IMR-90 (cell line): ENCODE measurements at regions not wholly inside any gene's neighbourhood (a gene's known extent, or its start where the extent isn't known, plus 50 kb on each side); places are given as distances from the start of the nearest gene placed in this dataset.

ENCODE experiments used
- ATAC-seq: fragments of 200-7000 bp; cut with Tn5 transposase; 2 replicates; pipeline ENCODE4 v1.9.1; 2020; ENCODE audit warnings: low read depth, mild to moderate bottlenecking, moderate library complexity
- BruUV-seq: library from RNA; stranded (reverse); fragments of 400-500 nt; replicated peaks from 2 replicates; lab custom pipeline; 2021; lab: Mats Ljungman, UMichigan
- CTCF ChIA-PET: fragments of 300-600 bp; formaldehyde crosslinking; extraction: SDS; loops from one replicate; lab custom pipeline; 2021; ENCODE audit warnings: antibody characterized with exemption; lab: Yijun Ruan, JAX
- POLR2A ChIA-PET: fragments of 300-600 bp; sonication (Branson Sonifier 250); formaldehyde crosslinking; loops from one replicate; lab custom pipeline; 2022; ENCODE audit warnings: antibody characterized with exemption; ENCODE audit not compliant: unreplicated experiment; lab: Charles Lee
- DNase-seq: peaks from one replicate; pipeline ENCODE4 v3.0.0; 2013
- H2AFZ ChIP-seq: replicated peaks from 2 replicates; pipeline ENCODE3; 2013; ENCODE audit warnings: low read length, mild to moderate bottlenecking; ENCODE audit not compliant: poor library complexity
- H2AK5ac ChIP-seq: 2 replicates; pipeline ENCODE4 v1.6.1; 2013; ENCODE audit warnings: low read depth, low read length, inconsistent platforms
- H2AK9ac ChIP-seq: replicated peaks from 2 replicates; pipeline ENCODE3; 2013; ENCODE audit warnings: mild to moderate bottlenecking, low read depth, low read length, moderate library complexity; ENCODE audit not compliant: poor library complexity
- H2BK120ac ChIP-seq: 2 replicates; pipeline ENCODE4 v1.6.1; 2013; ENCODE audit warnings: low read depth, low read length, inconsistent platforms
- H2BK15ac ChIP-seq: 3 replicates; pipeline ENCODE4 v1.6.1; 2013; ENCODE audit warnings: low read depth, low read length, inconsistent platforms
- H2BK20ac ChIP-seq: 2 replicates; pipeline ENCODE4 v1.6.1; 2013; ENCODE audit warnings: low read depth, mild to moderate bottlenecking, inconsistent platforms, low read length, moderate library complexity
- H2BK5ac ChIP-seq: 2 replicates; pipeline ENCODE4 v1.6.1; 2013; ENCODE audit warnings: mild to moderate bottlenecking, low read depth, low read length, inconsistent platforms; ENCODE audit not compliant: poor library complexity, severe bottlenecking
- H3K14ac ChIP-seq: replicated peaks from 2 replicates; pipeline ENCODE4 v1.6.1; 2013; ENCODE audit warnings: low read depth, low read length, inconsistent platforms
- H3K18ac ChIP-seq: 2 replicates; pipeline ENCODE4 v1.6.1; 2013; ENCODE audit warnings: low read depth, low read length, control low read depth
- H3K23ac ChIP-seq: 2 replicates; pipeline ENCODE4 v1.6.1; 2013; ENCODE audit warnings: low read depth, low read length, inconsistent platforms
- H3K27ac ChIP-seq: 2 replicates; pipeline ENCODE4 v1.5.1; 2013; ENCODE audit warnings: mild to moderate bottlenecking, control low read depth, low read length; ENCODE audit not compliant: insufficient read depth
- H3K27me3 ChIP-seq: 2 replicates; pipeline ENCODE4 v1.6.1; 2013; ENCODE audit warnings: low read length; ENCODE audit not compliant: control insufficient read depth, insufficient read depth
- H3K36me3 ChIP-seq: 2 replicates; pipeline ENCODE4 v1.6.1; 2013; ENCODE audit warnings: low read length, mixed read lengths; ENCODE audit not compliant: control insufficient read depth, insufficient read depth
- H3K4ac ChIP-seq: 2 replicates; pipeline ENCODE4 v1.6.1; 2013; ENCODE audit warnings: low read depth, low read length, inconsistent platforms
- H3K4me1 ChIP-seq: 2 replicates; pipeline ENCODE4 v1.6.1; 2013; ENCODE audit warnings: low read length, mixed read lengths; ENCODE audit not compliant: control insufficient read depth, insufficient read depth
- H3K4me2 ChIP-seq: 2 replicates; pipeline ENCODE4 v1.6.1; 2013; ENCODE audit warnings: low read depth, mild to moderate bottlenecking, control low read depth, low read length, moderate library complexity
- H3K4me3 ChIP-seq: 2 replicates; pipeline ENCODE4 v1.5.1; 2013; ENCODE audit warnings: low read depth, mild to moderate bottlenecking, control low read depth, low read length, moderate library complexity; ENCODE audit not compliant: insufficient read depth
- H3K56ac ChIP-seq: 2 replicates; pipeline ENCODE4 v1.6.1; 2013; ENCODE audit warnings: low read length, inconsistent platforms; ENCODE audit not compliant: insufficient read depth; ENCODE audit errors: extremely low read depth
- H3K79me1 ChIP-seq, 2 experiments: 2 replicates each; pipeline ENCODE4 v1.6.1; 2013; ENCODE audit warnings: low read length in 2 of 2, inconsistent platforms in 1 of 2, low read depth in 1 of 2
- H3K9ac ChIP-seq: 2 replicates; pipeline ENCODE4 v1.6.1; 2013; ENCODE audit warnings: low read depth, low read length, control low read depth
- H3K9me1 ChIP-seq: 2 replicates; pipeline ENCODE4 v1.6.1; 2013; ENCODE audit warnings: low read length, inconsistent platforms; ENCODE audit not compliant: insufficient read depth
- H3K9me3 ChIP-seq: 2 replicates; pipeline ENCODE4 v1.6.1; 2013; ENCODE audit warnings: low read length; ENCODE audit not compliant: control insufficient read depth, insufficient read depth
- H4K20me1 ChIP-seq: 2 replicates; pipeline ENCODE4 v1.6.1; 2013; ENCODE audit warnings: low read length, inconsistent platforms; ENCODE audit not compliant: insufficient read depth
- H4K5ac ChIP-seq: 2 replicates; pipeline ENCODE4 v1.6.1; 2013; ENCODE audit warnings: mild to moderate bottlenecking, low read depth, low read length, control low read depth
- H4K8ac ChIP-seq, 2 experiments: 2 replicates each; pipeline ENCODE4 v1.6.1; 2013; ENCODE audit warnings: low read depth in 2 of 2, low read length in 2 of 2, control low read depth in 1 of 2, inconsistent platforms in 1 of 2
- H4K91ac ChIP-seq: 2 replicates; pipeline ENCODE4 v1.6.1; 2013; ENCODE audit warnings: low read depth, low read length, inconsistent platforms; ENCODE audit not compliant: insufficient read depth
- BHLHE40 ChIP-seq: fragments of 150-350 bp; IDR thresholded peaks from 2 replicates; pipeline ENCODE4 v1.6.1; 2016; ENCODE audit warnings: mild to moderate bottlenecking, low read depth, low read length
- MAZ ChIP-seq: IDR thresholded peaks from 2 replicates; pipeline ENCODE4 v1.6.1; 2012; ENCODE audit warnings: low read depth, mild to moderate bottlenecking, low read length, improper control_type of control experiment, moderate library complexity, borderline replicate concordance
- MXI1 ChIP-seq: IDR thresholded peaks from 2 replicates; pipeline ENCODE4 v1.6.1; 2012; ENCODE audit warnings: low read depth, mild to moderate bottlenecking, low read length, moderate library complexity, borderline replicate concordance
- POLR2A ChIP-seq: IDR thresholded peaks from 2 replicates; pipeline ENCODE4 v1.6.1; 2012; ENCODE audit warnings: mild to moderate bottlenecking, low read depth, low read length
- RFX5 ChIP-seq: IDR thresholded peaks from 2 replicates; pipeline ENCODE4 v1.8.0; 2012; ENCODE audit warnings: low read depth, mild to moderate bottlenecking, low read length, moderate library complexity
- SMC3 ChIP-seq: fragments of 150-350 bp; IDR thresholded peaks from 2 replicates; pipeline ENCODE4 v1.6.1; 2016; ENCODE audit warnings: low read depth, mild to moderate bottlenecking, antibody characterized with exemption, low read length, moderate library complexity
- USF2 ChIP-seq: fragments of 150-350 bp; IDR thresholded peaks from 2 replicates; pipeline ENCODE4 v1.6.1; 2017; ENCODE audit warnings: mild to moderate bottlenecking, antibody characterized with exemption, low read length, low read depth
- WGBS, 2 experiments: methylation state at CpG; one replicate each; pipeline versions ENCODE4 v1.1.5 to v1.1.7; 2013; ENCODE audit warnings: missing lambda C conversion rate in 2 of 2; ENCODE audit not compliant: insufficient read length in 1 of 2; ENCODE audit errors: extremely low coverage in 2 of 2; 5-methylcytosine and 5-hydroxymethylcytosine counted together
- dilution Hi-C: fragments of 300-500 bp; cut with HindIII; formaldehyde crosslinking; loops from one replicate; pipeline ENCODE4 v1.14.3; 2018; ENCODE audit warnings: low sequenced_read_pairs; ENCODE audit not compliant: unreplicated experiment
- in situ Hi-C: fragments of 300-500 bp; cut with MboI; formaldehyde crosslinking; loops from 3 replicates; pipeline ENCODE4 v1.14.3; 2019; ENCODE audit warnings: low sequenced_read_pairs, inconsistent platforms, mixed read lengths
- intact Hi-C: fragments of 100-400 bp; cut with micrococcal nuclease; formaldehyde crosslinking; loops from 2 replicates; pipeline ENCODE4 v1.10.0; 2022
- TF ChIP-seq, protein P1 (sequence below): fragments of 150-350 bp; IDR thresholded peaks from 2 replicates; pipeline ENCODE4 v1.6.1; 2016; ENCODE audit warnings: low read depth, mild to moderate bottlenecking, low read length, moderate library complexity, borderline replicate concordance

GRCh38 chr4:165689159-165689558, 183.9 kb upstream of the TLL1 start:
- dilution Hi-C loops (no loop called here), intact Hi-C loops (no loop called here), in situ Hi-C loops (no loop called here)
- Histone ChIP-seq H3K4ac (no peak overlapping the region), H3K36me3 (no peaks in the 10 kb centered on the region), H3K9ac (no peak overlapping the region), H2BK20ac (no peak overlapping the region), H3K27me3 (no peaks in the 10 kb centered on the region), H3K9me3 (0 out of 2 replicates have a peak, but pooled peaks cover 5% of the 10 kb centered on the region), H2AK9ac (no peak overlapping the region), H3K56ac (no peak overlapping the region), H4K20me1 (no peaks in the 10 kb centered on the region), H3K4me3 (no peak overlapping the region), H3K14ac (no peak overlapping the region), H2AFZ (no peak overlapping the region), H4K91ac (no peak overlapping the region), H2BK15ac (no peak overlapping the region), H4K8ac (no peak overlapping the region), H3K4me1 (no peaks in the 10 kb centered on the region), H3K9me1 (no peaks in the 10 kb centered on the region), H3K4me2 (no peak overlapping the region), H2AK5ac (no peak overlapping the region), H3K23ac (no peak overlapping the region), H2BK120ac (no peak overlapping the region), H2BK5ac (no peak overlapping the region), H4K5ac (no peak overlapping the region), H3K27ac (no peak overlapping the region), H3K79me1 (no peaks in the 10 kb centered on the region), H3K18ac (no peak overlapping the region)
- ATAC-seq (no peak), DNase-seq (no peak)
- WGBS, 2 experiments = no CpG with 5 or more reads among the region's 3 CpGs
- ChIA-PET CTCF (no interaction called here), POLR2A (no interaction called here)
- TF ChIP-seq USF2 (no peak), BHLHE40 (no peak), RFX5 (no peak), MXI1 (no peak), MAZ (no peak), SMC3 (no peak), POLR2A (no peak)
- TF ChIP-seq, protein P1, sequence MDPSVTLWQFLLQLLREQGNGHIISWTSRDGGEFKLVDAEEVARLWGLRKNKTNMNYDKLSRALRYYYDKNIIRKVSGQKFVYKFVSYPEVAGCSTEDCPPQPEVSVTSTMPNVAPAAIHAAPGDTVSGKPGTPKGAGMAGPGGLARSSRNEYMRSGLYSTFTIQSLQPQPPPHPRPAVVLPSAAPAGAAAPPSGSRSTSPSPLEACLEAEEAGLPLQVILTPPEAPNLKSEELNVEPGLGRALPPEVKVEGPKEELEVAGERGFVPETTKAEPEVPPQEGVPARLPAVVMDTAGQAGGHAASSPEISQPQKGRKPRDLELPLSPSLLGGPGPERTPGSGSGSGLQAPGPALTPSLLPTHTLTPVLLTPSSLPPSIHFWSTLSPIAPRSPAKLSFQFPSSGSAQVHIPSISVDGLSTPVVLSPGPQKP = no peak
- BruUV-seq = no TSS peak
